GM10266 (cell line): ENCODE measurements at regions not wholly inside any gene's neighbourhood (a gene's known extent, or its start where the extent isn't known, plus 50 kb on each side); places are given as distances from the start of the nearest gene placed in this dataset.

Experiments
- DNase-seq: peaks from one replicate; pipeline ENCODE4 v3.0.0; 2012; ENCODE audit errors: extremely low spot score
- CTCF ChIP-seq: IDR thresholded peaks from 2 replicates; pipeline ENCODE4 v1.5.1; 2012; ENCODE audit warnings: mild to moderate bottlenecking, low read depth; ENCODE audit not compliant: control insufficient read depth, insufficient read depth; ENCODE audit errors: missing control alignments

DNA sequence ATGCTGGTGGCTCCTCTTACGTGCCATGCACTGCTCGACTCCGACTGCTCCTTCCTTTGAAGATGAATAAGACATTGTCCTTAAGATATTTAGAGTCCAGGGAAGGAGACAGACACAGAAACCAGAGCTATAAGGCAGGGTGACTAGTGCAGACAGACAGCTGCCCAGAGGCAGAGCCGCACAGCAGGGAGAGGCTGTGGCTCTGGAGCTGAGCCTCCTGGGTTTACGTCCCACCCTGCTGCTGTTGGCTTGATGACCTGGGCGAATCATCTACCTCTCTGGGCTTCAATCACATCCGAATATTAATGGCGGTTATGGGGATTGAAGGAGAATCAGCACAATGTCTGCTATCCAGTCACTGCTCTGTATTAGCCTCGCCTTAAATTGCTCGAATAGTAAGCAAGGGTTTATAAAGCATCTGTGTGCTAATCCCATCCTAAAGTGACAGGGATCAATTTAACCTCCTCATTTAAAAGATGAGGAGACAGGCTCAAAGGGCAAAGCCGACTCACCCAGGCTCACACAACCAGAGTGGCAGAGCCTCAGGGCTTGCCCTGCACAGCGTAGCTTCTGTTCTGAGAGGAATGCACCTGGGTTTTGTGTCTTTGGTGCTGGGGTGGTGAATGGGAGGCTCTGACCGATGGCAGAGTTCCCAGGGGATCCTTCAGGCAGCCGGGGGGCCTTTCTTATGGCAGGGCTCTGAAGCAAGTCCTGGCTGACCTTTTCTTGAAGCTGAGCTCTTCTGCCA is 284.1 kb downstream of the MYCN start:
- no peak for DNase-seq
- TF ChIP-seq CTCF = no peak

DNA sequence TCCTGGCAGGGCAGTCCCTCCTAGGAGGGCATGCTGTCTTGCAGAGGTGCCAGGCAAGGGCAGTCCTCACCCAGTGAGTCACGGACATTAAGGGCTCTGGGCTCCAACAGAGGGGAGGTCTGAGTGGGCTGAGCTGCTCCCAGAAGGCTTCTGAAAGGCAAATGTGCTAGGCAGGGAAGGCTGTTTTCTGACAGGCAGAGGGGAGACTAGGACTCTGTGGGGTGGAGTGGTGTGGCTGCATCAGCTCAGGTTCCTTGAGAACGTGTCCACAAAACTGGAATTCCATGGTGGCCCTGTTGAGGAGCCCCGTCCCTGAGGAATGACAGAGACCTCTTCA is 283.5 kb downstream of the MYCN start:
- TF ChIP-seq CTCF = no peak
- no peak for DNase-seq

- TF ChIP-seq CTCF = no peak
- DNase-seq = no peak
Observed at GRCh38 chr2:16223161-16223840, 283.0 kb downstream of the MYCN start.

GRCh38 chr2:16222326-16222725 is 282.0 kb downstream of the MYCN start:
- no peak for TF ChIP-seq CTCF
- no peak for DNase-seq

- no peak for DNase-seq
- TF ChIP-seq CTCF = no peak
Observed at GRCh38 chr2:16221461-16222010, 281.2 kb downstream of the MYCN start.

DNA sequence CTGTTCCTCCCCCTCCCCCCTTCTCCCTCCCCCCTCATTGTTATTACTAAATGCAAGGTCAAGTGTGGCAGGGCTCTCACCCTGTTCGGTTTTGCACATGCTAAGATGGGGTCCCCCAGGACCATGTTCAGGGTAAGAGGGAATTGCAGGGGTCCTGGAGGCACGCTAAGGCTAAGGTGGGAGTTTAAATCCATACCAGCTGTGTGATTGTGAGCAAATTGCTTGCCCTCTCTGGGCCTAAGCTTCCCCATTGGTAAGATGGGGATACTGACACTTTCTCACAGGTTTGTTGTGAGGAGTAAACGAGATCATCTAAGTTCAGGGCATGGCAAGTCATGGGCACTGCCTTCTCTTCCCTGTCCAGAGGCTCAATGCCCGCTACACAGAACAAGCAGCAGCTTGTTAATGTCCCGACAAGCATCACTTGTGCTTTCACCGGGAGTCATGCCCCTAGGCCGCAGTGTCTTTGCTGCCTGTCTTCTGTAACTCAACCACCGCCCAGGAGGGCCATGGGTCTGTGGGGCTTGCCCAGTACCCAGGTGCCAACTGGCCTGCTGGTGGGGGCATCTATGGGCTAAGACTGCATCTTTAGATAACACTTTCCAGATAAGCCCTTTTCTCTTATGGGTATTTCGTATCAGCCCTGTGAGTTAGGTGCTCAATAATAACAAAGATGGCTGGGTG is 279.1 kb downstream of the MYCN start:
- no peak for TF ChIP-seq CTCF
- DNase-seq = no peak
